ENCODE measurements at regions not wholly inside any gene's neighbourhood (a gene's known extent, or its start where the extent isn't known, plus 50 kb on each side); places are given as distances from the start of the nearest gene placed in this dataset.

- TF ChIP-seq, protein P1, sequence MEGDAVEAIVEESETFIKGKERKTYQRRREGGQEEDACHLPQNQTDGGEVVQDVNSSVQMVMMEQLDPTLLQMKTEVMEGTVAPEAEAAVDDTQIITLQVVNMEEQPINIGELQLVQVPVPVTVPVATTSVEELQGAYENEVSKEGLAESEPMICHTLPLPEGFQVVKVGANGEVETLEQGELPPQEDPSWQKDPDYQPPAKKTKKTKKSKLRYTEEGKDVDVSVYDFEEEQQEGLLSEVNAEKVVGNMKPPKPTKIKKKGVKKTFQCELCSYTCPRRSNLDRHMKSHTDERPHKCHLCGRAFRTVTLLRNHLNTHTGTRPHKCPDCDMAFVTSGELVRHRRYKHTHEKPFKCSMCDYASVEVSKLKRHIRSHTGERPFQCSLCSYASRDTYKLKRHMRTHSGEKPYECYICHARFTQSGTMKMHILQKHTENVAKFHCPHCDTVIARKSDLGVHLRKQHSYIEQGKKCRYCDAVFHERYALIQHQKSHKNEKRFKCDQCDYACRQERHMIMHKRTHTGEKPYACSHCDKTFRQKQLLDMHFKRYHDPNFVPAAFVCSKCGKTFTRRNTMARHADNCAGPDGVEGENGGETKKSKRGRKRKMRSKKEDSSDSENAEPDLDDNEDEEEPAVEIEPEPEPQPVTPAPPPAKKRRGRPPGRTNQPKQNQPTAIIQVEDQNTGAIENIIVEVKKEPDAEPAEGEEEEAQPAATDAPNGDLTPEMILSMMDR (IDR thresholded peaks at IDR 0.05; ENCODE audit: poor library complexity, severe bottlenecking), result no peak
- no peak for TF ChIP-seq REST (IDR thresholded peaks at IDR 0.05; ENCODE audit: borderline replicate concordance)
Measured at GRCh38 chr5:84869675-84870074, 485.0 kb upstream of the EDIL3 start.

Data from neural cell (in vitro differentiated cells).